GM21526 (cell line): ENCODE measurements at regions not wholly inside any gene's neighbourhood (a gene's known extent, or its start where the extent isn't known, plus 50 kb on each side); places are given as distances from the start of the nearest gene placed in this dataset.
"Not testable (repeated sequence)": the region's sequence is repeated elsewhere in the genome, so short reads cannot be mapped to it uniquely, and the experiment has no call there.

ENCODE experiments used
- ATAC-seq: cut with Tn5 transposase; IDR thresholded peaks from one replicate; pipeline ENCODE4 v1.9.1; 2021; ENCODE audit warnings: moderate library complexity; ENCODE audit not compliant: unreplicated experiment, low FRiP score

- ATAC-seq = no peak
These were observed 52.6 kb upstream of the AGA start for GRCh38 chr4:177494791-177495190.

GRCh38 chr4:177495626-177496025, 53.4 kb upstream of the AGA start:
- ATAC-seq = not testable (repeated sequence)

- no peak for ATAC-seq
These were observed 57.3 kb upstream of the AGA start for GRCh38 chr4:177499537-177499936.

- no peak for ATAC-seq
These were observed 63.0 kb upstream of the AGA start for GRCh38 chr4:177505171-177505615.

- no peak for ATAC-seq
These were observed 66.4 kb upstream of the AGA start for GRCh38 chr4:177508662-177509061.

- ATAC-seq = no peak
These were observed 67.0 kb upstream of the AGA start for GRCh38 chr4:177509226-177509745.

GRCh38 chr4:177511611-177512010, 69.4 kb upstream of the AGA start:
- ATAC-seq = no peak

GRCh38 chr4:177512646-177513045, 70.4 kb upstream of the AGA start:
- ATAC-seq = no peak

- ATAC-seq = no peak
These were observed 75.6 kb upstream of the AGA start for GRCh38 chr4:177517862-177518261.

GRCh38 chr4:177519481-177520260, 77.4 kb upstream of the AGA start:
- ATAC-seq = no peak

- no peak for ATAC-seq
These were observed 86.4 kb upstream of the AGA start for GRCh38 chr4:177528620-177529019.

GRCh38 chr4:177530561-177530960, 88.3 kb upstream of the AGA start:
- no peak for ATAC-seq

GRCh38 chr4:177532358-177532757, 90.1 kb upstream of the AGA start:
- ATAC-seq = no peak

- ATAC-seq = not testable (repeated sequence)
These were observed 92.6 kb upstream of the AGA start for GRCh38 chr4:177534841-177535240.

GRCh38 chr4:177546745-177547144, 104.5 kb upstream of the AGA start:
- ATAC-seq = no peak

GRCh38 chr4:177547985-177548384, 105.7 kb upstream of the AGA start:
- ATAC-seq = no peak

GRCh38 chr4:177555007-177555574, 112.9 kb upstream of the AGA start:
- ATAC-seq = peak; percentile 65

- ATAC-seq = no peak
These were observed 115.2 kb upstream of the AGA start for GRCh38 chr4:177557416-177557815.

GRCh38 chr4:177558995-177559394, 116.8 kb upstream of the AGA start:
- ATAC-seq = no peak

GRCh38 chr4:177562163-177562562, 119.9 kb upstream of the AGA start:
- ATAC-seq = no peak

- ATAC-seq = no peak
These were observed 120.6 kb upstream of the AGA start for GRCh38 chr4:177562859-177563258.

GRCh38 chr4:177566691-177567090, 124.5 kb upstream of the AGA start:
- no peak for ATAC-seq
